ENCODE measurements at regions not wholly inside any gene's neighbourhood (a gene's known extent, or its start where the extent isn't known, plus 50 kb on each side); places are given as distances from the start of the nearest gene placed in this dataset.

GRCh38 chr7:130878785-130879184 is 144.8 kb upstream of the KLF14 start:
- TF ChIP-seq CTCF (IDR thresholded peaks at IDR 0.05), result no peak
- TF ChIP-seq ZFX (IDR thresholded peaks at IDR 0.05; ENCODE audit: borderline replicate concordance), result no peak

Measured in 22Rv1 (cell line).